ENCODE measurements at regions not wholly inside any gene's neighbourhood (a gene's known extent, or its start where the extent isn't known, plus 50 kb on each side); places are given as distances from the start of the nearest gene placed in this dataset.
"Not testable (repeated sequence)": the region's sequence is repeated elsewhere in the genome, so short reads cannot be mapped to it uniquely, and the experiment has no call there.

- H3K27ac ChIP-seq (ENCODE audit: low read depth) = no peak overlapping the region
- H3K4me1 ChIP-seq (ENCODE audit: insufficient read depth) = no peaks in the 10 kb centered on the region
- WGBS = 39% methylated on average over 4 of the region's 4 CpGs
- H3K36me3 ChIP-seq (ENCODE audit: insufficient read depth) = no peaks in the 10 kb centered on the region
- H3K4me3 ChIP-seq (ENCODE audit: low read depth, low read length) = no peak overlapping the region
- DNase-seq (ENCODE audit: extremely low spot score) = no peak
Measured at GRCh38 chr18:42339372-42339771, 384.3 kb downstream of the PIK3C3 start.

DNA sequence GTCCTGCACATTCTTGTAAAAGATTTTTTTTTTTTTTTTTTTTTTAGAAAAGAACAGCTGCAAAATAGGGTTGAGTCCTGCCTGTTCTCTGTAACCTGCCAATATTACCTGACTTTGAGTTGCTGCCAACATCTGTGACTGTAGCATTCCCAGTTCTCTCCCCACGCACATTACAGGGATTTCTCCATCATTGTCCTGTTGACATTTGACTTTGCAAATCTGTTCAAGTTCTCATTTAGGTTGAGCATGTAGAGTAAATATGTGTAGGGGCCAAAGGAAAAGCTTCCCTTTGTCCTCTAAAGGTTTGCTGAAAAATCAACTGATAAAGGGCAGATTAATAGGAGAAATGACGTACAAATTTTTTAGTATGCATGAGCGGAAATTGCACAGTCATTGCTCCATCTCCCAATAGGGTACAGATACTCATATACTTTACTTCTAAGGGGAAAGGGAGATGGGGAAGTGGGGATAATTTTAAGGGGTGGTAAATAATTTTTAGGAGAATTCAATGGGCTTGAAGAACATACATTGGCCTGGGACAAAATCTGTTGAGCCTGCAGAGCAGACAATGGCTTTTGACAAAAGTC, 385.5 kb downstream of the PIK3C3 start:
- no peaks in the 10 kb centered on the region for H3K4me1 ChIP-seq (ENCODE audit: insufficient read depth)
- H3K4me3 ChIP-seq (ENCODE audit: low read depth, low read length) = no peak overlapping the region
- no peaks in the 10 kb centered on the region for H3K36me3 ChIP-seq (ENCODE audit: insufficient read depth)
- 73% methylated on average over 3 of the region's 3 CpGs for WGBS
- H3K27ac ChIP-seq (ENCODE audit: low read depth) = no peak overlapping the region
- no peak for DNase-seq (ENCODE audit: extremely low spot score)

- H3K4me3 ChIP-seq (ENCODE audit: low read depth, low read length) = no peak overlapping the region
- no peaks in the 10 kb centered on the region for H3K36me3 ChIP-seq (ENCODE audit: insufficient read depth)
- no peaks in the 10 kb centered on the region for H3K4me1 ChIP-seq (ENCODE audit: insufficient read depth)
- 41% methylated on average over 1 of the region's 1 CpG for WGBS
- H3K27ac ChIP-seq (ENCODE audit: low read depth) = no peak overlapping the region
- no peak for DNase-seq (ENCODE audit: extremely low spot score)
Measured at GRCh38 chr18:42341423-42341822, 386.4 kb downstream of the PIK3C3 start.

GRCh38 chr18:42348722-42349121, 393.7 kb downstream of the PIK3C3 start:
- Histone ChIP-seq H3K36me3 (ENCODE audit: insufficient read depth) (no peaks in the 10 kb centered on the region), H3K4me1 (ENCODE audit: insufficient read depth) (no peaks in the 10 kb centered on the region), H3K27ac (ENCODE audit: low read depth) (no peak overlapping the region), H3K4me3 (ENCODE audit: low read depth, low read length) (no peak overlapping the region)
- 70% methylated on average over 5 of the region's 5 CpGs for WGBS
- DNase-seq (ENCODE audit: extremely low spot score) = no peak

GRCh38 chr18:42351455-42351854, 396.4 kb downstream of the PIK3C3 start:
- H3K4me1 ChIP-seq (ENCODE audit: insufficient read depth) = no peaks in the 10 kb centered on the region
- no peaks in the 10 kb centered on the region for H3K36me3 ChIP-seq (ENCODE audit: insufficient read depth)
- no peak overlapping the region for H3K27ac ChIP-seq (ENCODE audit: low read depth)
- DNase-seq (ENCODE audit: extremely low spot score) = no peak
- H3K4me3 ChIP-seq (ENCODE audit: low read depth, low read length) = no peak overlapping the region
- WGBS = 59% methylated on average over 2 of the region's 2 CpGs

DNA sequence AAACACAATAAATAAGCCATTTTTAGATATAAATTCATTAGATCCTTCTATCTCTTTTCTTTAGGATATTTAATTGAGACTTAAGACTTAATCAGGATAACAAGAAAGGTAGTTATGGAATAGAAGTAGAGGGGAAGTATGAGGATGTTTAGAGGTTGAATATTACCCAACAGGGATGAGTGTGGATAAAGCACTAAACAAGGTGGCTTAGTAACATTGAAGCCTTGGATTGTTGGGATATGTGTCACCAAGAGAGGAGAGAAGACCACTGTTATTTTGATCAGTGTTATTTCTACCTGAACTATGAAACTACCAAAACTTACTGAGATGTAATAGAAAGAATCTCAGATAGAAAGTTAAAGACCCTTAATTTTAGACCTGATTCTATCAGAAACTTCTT, 405.7 kb downstream of the PIK3C3 start:
- H3K27ac ChIP-seq (ENCODE audit: low read depth) = no peak overlapping the region
- H3K36me3 ChIP-seq (ENCODE audit: insufficient read depth) = no peaks in the 10 kb centered on the region
- no peak overlapping the region for H3K4me3 ChIP-seq (ENCODE audit: low read depth, low read length)
- no peak for DNase-seq (ENCODE audit: extremely low spot score)
- no peaks in the 10 kb centered on the region for H3K4me1 ChIP-seq (ENCODE audit: insufficient read depth)

- Histone ChIP-seq H3K27ac (ENCODE audit: low read depth) (no peak overlapping the region), H3K4me3 (ENCODE audit: low read depth, low read length) (no peak overlapping the region), H3K36me3 (ENCODE audit: insufficient read depth) (no peaks in the 10 kb centered on the region), H3K4me1 (ENCODE audit: insufficient read depth) (no peaks in the 10 kb centered on the region)
- DNase-seq (ENCODE audit: extremely low spot score) = no peak
- WGBS = 42% methylated on average over 2 of the region's 2 CpGs
Measured at GRCh38 chr18:42363446-42364441, 408.7 kb downstream of the PIK3C3 start.

- Histone ChIP-seq H3K36me3 (ENCODE audit: insufficient read depth) (no peaks in the 10 kb centered on the region), H3K4me3 (ENCODE audit: low read depth, low read length) (no peak overlapping the region), H3K27ac (ENCODE audit: low read depth) (no peak overlapping the region), H3K4me1 (ENCODE audit: insufficient read depth) (no peaks in the 10 kb centered on the region)
- DNase-seq (ENCODE audit: extremely low spot score) = no peak
- 29% methylated on average over 1 of the region's 1 CpG for WGBS
Measured at GRCh38 chr18:42364766-42365165, 409.7 kb downstream of the PIK3C3 start.

DNA sequence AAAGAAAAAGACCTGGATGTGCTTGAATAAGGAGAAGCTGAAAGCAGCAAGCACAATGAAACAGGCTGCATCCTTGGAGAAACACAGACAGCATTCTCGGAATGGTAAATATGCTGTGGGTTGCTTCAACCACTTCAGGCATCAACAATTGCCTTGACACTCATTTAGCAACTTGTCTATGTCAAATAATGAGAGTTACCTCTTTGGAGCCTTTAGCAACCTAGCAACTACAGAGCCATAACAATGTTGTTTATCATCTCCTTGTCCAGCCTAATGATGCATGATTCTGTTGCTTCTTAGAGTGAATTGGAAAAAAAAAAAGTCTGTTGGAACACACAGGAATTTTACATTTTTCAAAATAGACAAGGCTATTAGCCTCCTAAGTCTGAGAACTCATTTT, 410.6 kb downstream of the PIK3C3 start:
- H3K4me3 ChIP-seq (ENCODE audit: low read depth, low read length) = no peak overlapping the region
- 54% methylated on average over 1 of the region's 1 CpG for WGBS
- no peak for DNase-seq (ENCODE audit: extremely low spot score)

DNA sequence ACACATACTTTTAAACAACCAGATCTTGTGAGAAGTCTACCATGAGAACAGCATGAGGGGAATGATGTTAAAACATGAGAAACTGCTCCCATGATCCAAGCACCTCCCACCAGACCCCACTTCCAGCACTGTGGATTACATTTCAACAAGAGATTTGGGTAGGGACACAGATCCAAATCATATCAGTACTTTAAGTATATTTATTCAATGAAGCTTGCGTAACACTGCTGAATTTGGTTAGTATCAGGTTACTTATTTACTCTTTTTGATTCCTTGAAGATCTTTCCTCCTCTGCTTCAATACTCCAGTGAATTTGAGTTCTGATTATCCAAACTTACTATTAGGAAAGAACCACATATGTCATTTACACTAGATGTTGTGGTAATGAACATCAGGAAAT, 418.6 kb downstream of the PIK3C3 start:
- Histone ChIP-seq H3K36me3 (ENCODE audit: insufficient read depth) (no peaks in the 10 kb centered on the region), H3K27ac (ENCODE audit: low read depth) (no peak overlapping the region), H3K4me1 (ENCODE audit: insufficient read depth) (no peaks in the 10 kb centered on the region), H3K4me3 (ENCODE audit: low read depth, low read length) (no peak overlapping the region)
- WGBS = 79% methylated on average over 1 of the region's 1 CpG
- DNase-seq (ENCODE audit: extremely low spot score) = no peak

More for the DNA sequence above, 410.6 kb downstream of the PIK3C3 start:
- Histone ChIP-seq H3K36me3 (ENCODE audit: insufficient read depth) (no peaks in the 10 kb centered on the region), H3K27ac (ENCODE audit: low read depth) (no peak overlapping the region), H3K4me1 (ENCODE audit: insufficient read depth) (no peaks in the 10 kb centered on the region)

- DNase-seq (ENCODE audit: extremely low spot score) = no peak
- no peaks in the 10 kb centered on the region for H3K36me3 ChIP-seq (ENCODE audit: insufficient read depth)
- H3K4me1 ChIP-seq (ENCODE audit: insufficient read depth) = no peaks in the 10 kb centered on the region
- H3K27ac ChIP-seq (ENCODE audit: low read depth) = no peak overlapping the region
- H3K4me3 ChIP-seq (ENCODE audit: low read depth, low read length) = no peak overlapping the region
Measured at GRCh38 chr18:42374961-42375360, 419.9 kb downstream of the PIK3C3 start.

DNA sequence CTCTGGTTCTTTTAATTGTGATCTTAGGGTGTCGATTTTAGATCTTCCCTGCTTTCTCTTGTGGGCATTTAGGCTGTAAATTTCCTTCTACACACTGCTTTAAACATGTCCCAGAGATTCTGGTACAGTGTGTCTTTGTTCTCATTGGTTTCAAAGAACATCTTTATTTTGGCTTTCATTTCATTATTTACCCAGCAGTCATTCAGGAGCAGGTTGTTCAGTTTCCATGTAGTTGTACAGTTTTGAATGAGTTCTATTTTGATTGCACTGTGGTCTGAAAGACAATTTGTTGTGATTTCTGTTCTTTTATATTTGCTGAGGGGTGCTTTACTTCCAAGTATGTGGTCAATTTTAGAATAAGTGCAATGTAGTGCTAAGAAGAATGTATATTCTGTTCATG, 423.8 kb downstream of the PIK3C3 start:
- not testable (repeated sequence) for H3K4me1 ChIP-seq (ENCODE audit: insufficient read depth); H3K4me3 ChIP-seq (ENCODE audit: low read depth, low read length); H3K36me3 ChIP-seq (ENCODE audit: insufficient read depth); DNase-seq (ENCODE audit: extremely low spot score); H3K27ac ChIP-seq (ENCODE audit: low read depth)
- WGBS = 54% methylated on average over 1 of the region's 1 CpG

GRCh38 chr18:42381236-42381635, 426.2 kb downstream of the PIK3C3 start:
- H3K36me3 ChIP-seq (ENCODE audit: insufficient read depth); H3K4me3 ChIP-seq (ENCODE audit: low read depth, low read length); H3K4me1 ChIP-seq (ENCODE audit: insufficient read depth); DNase-seq (ENCODE audit: extremely low spot score); H3K27ac ChIP-seq (ENCODE audit: low read depth): not testable (repeated sequence)
- WGBS = 96% methylated on average over 8 of the region's 8 CpGs

DNA sequence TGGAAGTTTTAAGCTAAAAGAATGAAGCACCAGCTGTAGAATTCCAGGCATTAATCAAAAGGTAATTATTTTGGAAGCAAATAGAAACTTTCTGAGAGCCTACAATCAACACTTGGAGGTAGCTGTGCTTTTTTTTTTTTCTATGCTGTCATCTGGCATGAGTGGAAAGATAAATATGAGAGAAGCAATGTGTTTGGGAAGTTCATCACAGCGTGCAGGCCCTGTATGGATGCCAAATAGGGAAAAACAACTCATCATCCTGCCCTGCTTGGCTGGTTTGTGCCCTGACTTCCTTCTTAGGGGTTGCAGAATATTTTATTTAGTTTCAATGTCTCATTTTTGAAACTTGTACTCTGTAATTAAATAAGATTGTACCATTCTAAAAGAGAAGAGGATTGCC, 437.4 kb downstream of the PIK3C3 start:
- Histone ChIP-seq H3K4me3 (ENCODE audit: low read depth, low read length) (no peak overlapping the region), H3K4me1 (ENCODE audit: insufficient read depth) (no peaks in the 10 kb centered on the region), H3K36me3 (ENCODE audit: insufficient read depth) (no peaks in the 10 kb centered on the region), H3K27ac (ENCODE audit: low read depth) (no peak overlapping the region)
- DNase-seq (ENCODE audit: extremely low spot score) = no peak
- WGBS = 27% methylated on average over 1 of the region's 1 CpG

All from urinary bladder (tissue), 3 donors.